Prostate gland (tissue), 2 donors: ENCODE measurements at regions not wholly inside any gene's neighbourhood (a gene's known extent, or its start where the extent isn't known, plus 50 kb on each side); places are given as distances from the start of the nearest gene placed in this dataset.

Experiments
- DNase-seq: peaks from one replicate; pipeline ENCODE4 v3.0.0-alpha.2; 2019; ENCODE audit warnings: low spot score
- H3K27ac ChIP-seq, 2 donors: fragments of 200-600 bp; sonication (generic); 2 replicates each; pipeline ENCODE4 v1.5.1; 2017 to 2019
- H3K27me3 ChIP-seq: fragments of 200-600 bp; sonication (generic); replicated peaks from 2 replicates; pipeline ENCODE4 v1.5.1; 2019; ENCODE audit not compliant: insufficient read depth
- H3K36me3 ChIP-seq, 2 donors: fragments of 200-600 bp; sonication (generic); 1 replicate in 1 of 2; 2 replicates in 1 of 2; pipeline versions ENCODE4 v1.5.1 to v1.8.1; 2017 to 2019
- H3K4me1 ChIP-seq: fragments of 200-600 bp; sonication (generic); replicated peaks from 2 replicates; pipeline ENCODE4 v1.5.1; 2019
- H3K4me3 ChIP-seq, 2 donors: fragments of 200-600 bp; sonication (generic); 2 replicates each; pipeline ENCODE4 v1.5.1; 2017 to 2019
- H3K9me3 ChIP-seq: fragments of 200-600 bp; sonication (generic); 2 replicates; pipeline ENCODE4 v1.5.1; 2017
- CTCF ChIP-seq, 4 experiments: fragments of 200-600 bp in 2 of 4; fragments of 450-650 bp in 2 of 4; sonication (generic) in 2 of 4; IDR thresholded peaks; 1 replicate in 3 of 4; 2 replicates in 1 of 4; pipeline ENCODE4 v1.5.1; 2016 to 2019; ENCODE audit warnings: antibody characterized with exemption in 4 of 4, mild to moderate bottlenecking in 2 of 4, moderate library complexity in 2 of 4
- POLR2A ChIP-seq: fragments of 450-650 bp; IDR thresholded peaks from one replicate; pipeline ENCODE4 v1.6.1; 2016; ENCODE audit warnings: antibody characterized with exemption, mild to moderate bottlenecking
- POLR2AphosphoS5 ChIP-seq: sonication (generic); formaldehyde crosslinking; IDR thresholded peaks from one replicate; pipeline ENCODE4 v1.6.1; 2017; ENCODE audit warnings: antibody characterized with exemption
- WGBS: methylation state at CpG from one replicate; pipeline ENCODE4 v1.1.5; 2018; 5-methylcytosine and 5-hydroxymethylcytosine counted together
- intact Hi-C: fragments of 100-400 bp; cut with DNase I; formaldehyde crosslinking; loops from one replicate; pipeline ENCODE4 v1.14.2; 2022

- intact Hi-C loops: no loop called here
- TF ChIP-seq POLR2AphosphoS5 (no peak), POLR2A (no peak), CTCF (IDR thresholded peaks at IDR 0.05) (no peak)
Observed at GRCh38 chr15:47355759-47356158, 361.5 kb upstream of the SEMA6D start.

GRCh38 chr15:47356297-47356696 is 361.0 kb upstream of the SEMA6D start:
- Histone ChIP-seq H3K4me1 (no peaks in the 10 kb centered on the region), H3K27ac (no peak overlapping the region), H3K9me3 (no peaks in the 10 kb centered on the region), H3K36me3 (no peaks in the 10 kb centered on the region), H3K4me3 (no peak overlapping the region), H3K27me3 (no peaks in the 10 kb centered on the region)
- intact Hi-C loops: no loop called here
- TF ChIP-seq POLR2AphosphoS5 (no peak), CTCF (IDR thresholded peaks at IDR 0.05) (no peak), POLR2A (no peak)
- 94% methylated on average over 2 of the region's 2 CpGs for WGBS
- no peak for DNase-seq

More at GRCh38 chr15:47355759-47356158, 361.5 kb upstream of the SEMA6D start:
- no peaks in the 10 kb centered on the region for H3K9me3 ChIP-seq
- H3K27me3 ChIP-seq: no peaks in the 10 kb centered on the region
- no peak overlapping the region for H3K27ac ChIP-seq
- H3K4me3 ChIP-seq: no peak overlapping the region
- no peak for DNase-seq
- no peaks in the 10 kb centered on the region for H3K36me3 ChIP-seq
- no peaks in the 10 kb centered on the region for H3K4me1 ChIP-seq

GRCh38 chr15:47358876-47359275 is 358.4 kb upstream of the SEMA6D start:
- WGBS: 50% methylated on average over 2 of the region's 2 CpGs
- Histone ChIP-seq H3K4me1 (no peaks in the 10 kb centered on the region), H3K27me3 (no peaks in the 10 kb centered on the region), H3K4me3 (no peak overlapping the region), H3K27ac (no peak overlapping the region), H3K9me3 (no peaks in the 10 kb centered on the region), H3K36me3 (no peaks in the 10 kb centered on the region)
- intact Hi-C loops: no loop called here
- no peak for DNase-seq
- TF ChIP-seq POLR2A: no peak

GRCh38 chr15:47360305-47360704 is 357.0 kb upstream of the SEMA6D start:
- no peak for TF ChIP-seq POLR2AphosphoS5
- no peak for TF ChIP-seq POLR2A
- TF ChIP-seq CTCF (IDR thresholded peaks at IDR 0.05): no peak
- Histone ChIP-seq H3K4me3 (no peak overlapping the region), H3K27ac (no peak overlapping the region), H3K4me1 (no peaks in the 10 kb centered on the region), H3K36me3 (no peaks in the 10 kb centered on the region), H3K9me3 (no peaks in the 10 kb centered on the region), H3K27me3 (no peaks in the 10 kb centered on the region)
- intact Hi-C loops: no loop called here
- no peak for DNase-seq

GRCh38 chr15:47362118-47362905 is 355.0 kb upstream of the SEMA6D start:
- no peak for TF ChIP-seq POLR2A
- TF ChIP-seq CTCF (IDR thresholded peaks at IDR 0.05): no peak
- no peak for TF ChIP-seq POLR2AphosphoS5
- H3K36me3 ChIP-seq: no peaks in the 10 kb centered on the region
- no peak overlapping the region for H3K4me3 ChIP-seq
- intact Hi-C loops: no loop called here
- H3K27me3 ChIP-seq: no peaks in the 10 kb centered on the region
- H3K27ac ChIP-seq: no peak overlapping the region
- DNase-seq: no peak
- H3K9me3 ChIP-seq: no peaks in the 10 kb centered on the region
- WGBS: 87% methylated on average over 8 of the region's 8 CpGs
- H3K4me1 ChIP-seq: no peaks in the 10 kb centered on the region
